SK-N-SH (cell line): ENCODE measurements at regions not wholly inside any gene's neighbourhood (a gene's known extent, or its start where the extent isn't known, plus 50 kb on each side); places are given as distances from the start of the nearest gene placed in this dataset.
A peak's percentile ranks its signal among the peaks of the same experiment; 100 is the strongest.

Experiments
- CTCF ChIA-PET: fragments of 300-600, 350-600 bp; formaldehyde crosslinking; extraction: SDS; loops from one replicate; lab custom pipeline; 2021; lab: Yijun Ruan, JAX
- POLR2A ChIA-PET: fragments of 350-600 bp; sonication (Branson Sonifier 250); formaldehyde crosslinking; extraction: SDS; loops from one replicate; lab custom pipeline; 2020; ENCODE audit warnings: antibody characterized with exemption, inconsistent platforms; lab: Yijun Ruan, JAX
- DNase-seq: peaks from one replicate; pipeline ENCODE4 v3.0.0; 2012
- H2AFZ ChIP-seq: fragments of 200-600 bp; sonication (generic); 2 replicates; pipeline ENCODE4 v1.8.1; 2016; ENCODE audit warnings: antibody characterized with exemption, mild to moderate bottlenecking, low read depth
- H3F3A ChIP-seq: fragments of 200-600 bp; sonication (generic); replicated peaks from 2 replicates; pipeline ENCODE3; 2016; ENCODE audit warnings: antibody characterized with exemption, mild to moderate bottlenecking; ENCODE audit not compliant: insufficient read depth
- H3K27ac ChIP-seq, 2 experiments: fragments of 200-500 bp in 1 of 2; fragments of 200-600 bp in 1 of 2; sonication (Bioruptor generic) in 1 of 2; sonication (generic), shearing (Covaris generic) in 1 of 2; 2 replicates each; pipeline versions ENCODE4 v1.5.1 to v1.6.1; 2014 to 2016; ENCODE audit warnings: low read depth in 2 of 2, inconsistent platforms in 1 of 2, low read length in 1 of 2, mild to moderate bottlenecking in 1 of 2, mixed read lengths in 1 of 2
- H3K27me3 ChIP-seq: fragments of 200-600 bp; sonication (generic), shearing (Covaris generic); 2 replicates; pipeline ENCODE4 v1.6.1; 2016; ENCODE audit warnings: mixed run types; ENCODE audit not compliant: insufficient read depth
- H3K36me3 ChIP-seq, 2 experiments: fragments of 200-500 bp in 1 of 2; fragments of 200-600 bp in 1 of 2; sonication (Bioruptor generic) in 1 of 2; sonication (generic) in 1 of 2; replicated peaks in 1 of 2; 2 replicates each; pipeline versions ENCODE3 to v1.5.1; 2014 to 2016; ENCODE audit warnings: low read length in 1 of 2, mild to moderate bottlenecking in 1 of 2; ENCODE audit not compliant: insufficient read depth in 2 of 2, control insufficient read depth in 1 of 2
- H3K4me1 ChIP-seq, 2 experiments: fragments of 200-500 bp in 1 of 2; fragments of 200-600 bp in 1 of 2; sonication (Bioruptor generic) in 1 of 2; sonication (generic), shearing (Covaris generic) in 1 of 2; 2 replicates each; pipeline versions ENCODE4 v1.5.1 to v1.6.1; 2014 to 2016; ENCODE audit warnings: low read depth in 1 of 2, low read length in 1 of 2, mixed run types in 1 of 2; ENCODE audit not compliant: insufficient read depth in 2 of 2, control insufficient read depth in 1 of 2
- H3K4me2 ChIP-seq: fragments of 200-600 bp; sonication (generic), shearing (Covaris generic); 2 replicates; pipeline ENCODE4 v1.6.1; 2017; ENCODE audit warnings: mixed run types
- H3K4me3 ChIP-seq, 2 experiments: fragments of 200-500 bp in 1 of 2; fragments of 200-600 bp in 1 of 2; sonication (Bioruptor generic) in 1 of 2; sonication (generic), shearing (Covaris generic) in 1 of 2; 2 replicates each; pipeline versions ENCODE4 v1.5.1 to v1.8.1; 2014 to 2016; ENCODE audit warnings: low read depth in 2 of 2, inconsistent platforms in 1 of 2, low read length in 1 of 2, mild to moderate bottlenecking in 1 of 2, mixed read lengths in 1 of 2, moderate library complexity in 1 of 2
- H3K79me2 ChIP-seq: fragments of 200-600 bp; sonication (generic); 2 replicates; pipeline ENCODE4 v1.8.1; 2017; ENCODE audit warnings: mild to moderate bottlenecking; ENCODE audit not compliant: insufficient read depth
- H3K9ac ChIP-seq: fragments of 200-600 bp; sonication (generic); 2 replicates; pipeline ENCODE4 v1.6.1; 2017; ENCODE audit warnings: mixed run types
- H3K9me2 ChIP-seq: fragments of 200-600 bp; sonication (generic); 2 replicates; pipeline ENCODE4 v1.6.1; 2017; ENCODE audit warnings: mixed run types
- H3K9me3 ChIP-seq: fragments of 200-600 bp; sonication (generic); 2 replicates; pipeline ENCODE4 v1.6.1; 2017; ENCODE audit warnings: mixed run types, mild to moderate bottlenecking, moderate library complexity
- H4K20me1 ChIP-seq: fragments of 200-600 bp; sonication (generic); 2 replicates; pipeline ENCODE4 v1.6.1; 2017; ENCODE audit warnings: mild to moderate bottlenecking, mixed run types; ENCODE audit not compliant: insufficient read depth
- EP300 ChIP-seq, 2 experiments: IDR thresholded peaks; 2 replicates each; pipeline versions ENCODE4 v1.4.0 to v1.6.1; 2012; ENCODE audit warnings: borderline replicate concordance in 1 of 2, low read depth in 1 of 2, low read length in 1 of 2
- FOXM1 ChIP-seq: IDR thresholded peaks from 2 replicates; pipeline ENCODE4 v1.4.0; 2012; ENCODE audit warnings: low read depth, mild to moderate bottlenecking
- GATA2 ChIP-seq: sonication (generic); formaldehyde crosslinking; IDR thresholded peaks from 2 replicates; pipeline ENCODE4 v1.5.0; 2020; ENCODE audit warnings: mild to moderate bottlenecking, missing genetic modification reagents
- IRF3 ChIP-seq: fragments of 150-350 bp; IDR thresholded peaks from 2 replicates; pipeline ENCODE4 v1.6.1; 2016; ENCODE audit warnings: mild to moderate bottlenecking, low read depth, low read length
- MEF2A ChIP-seq: IDR thresholded peaks from 2 replicates; pipeline ENCODE4 v1.4.0; 2012; ENCODE audit warnings: low read depth, borderline replicate concordance
- RCOR1 ChIP-seq: fragments of 150-350 bp; IDR thresholded peaks from 2 replicates; pipeline ENCODE4 v1.6.1; 2017; ENCODE audit warnings: antibody characterized with exemption, low read length
- REST ChIP-seq: IDR thresholded peaks from 2 replicates; pipeline ENCODE4 v1.6.1; 2012; ENCODE audit warnings: mild to moderate bottlenecking, low read depth, low read length, moderate library complexity
- WGBS: methylation state at CpG from one replicate; pipeline ENCODE4 v1.1.6; 2017; ENCODE audit warnings: low lambda C conversion rate; 5-methylcytosine and 5-hydroxymethylcytosine counted together

- POLR2A ChIA-PET = no interaction called here
- Histone ChIP-seq H2AFZ (no peak overlapping the region), H3K4me3 (no peak overlapping the region), H3K79me2 (no peaks in the 10 kb centered on the region), H3K9me2 (no peaks in the 10 kb centered on the region), H3K27ac (no peak overlapping the region), H4K20me1 (no peaks in the 10 kb centered on the region), H3K4me1 (peaks cover 0 to 8% of the 10 kb centered on the region in 2 experiments; a peak in 2 of 4 replicates), H3K27me3 (no peaks in the 10 kb centered on the region), H3K9me3 (no peaks in the 10 kb centered on the region), H3K36me3 (no peaks in the 10 kb centered on the region), H3F3A (no peaks in the 10 kb centered on the region), H3K9ac (no peak overlapping the region), H3K4me2 (no peak overlapping the region)
- 75% methylated on average over 2 of the region's 2 CpGs for WGBS
- no peak for TF ChIP-seq MEF2A
- DNase-seq = no peak
- CTCF ChIA-PET = interaction anchor here (0.8 kb wide), 1 partner anchor 235 kb away, joined by 3 read pairs; no protein-coding TSS in a partner anchor
Observed at GRCh38 chr2:181231886-181232621, 225.1 kb upstream of the ITGA4 start.

- H3K36me3 ChIP-seq = no peaks in the 10 kb centered on the region
- H3K4me1 ChIP-seq = peaks cover 0 to 8% of the 10 kb centered on the region in 2 experiments; a peak in 2 of 4 replicates
- no peaks in the 10 kb centered on the region for H3K27me3 ChIP-seq
- H3K4me3 ChIP-seq = no peak overlapping the region
- no peaks in the 10 kb centered on the region for H3K9me3 ChIP-seq
- no peak overlapping the region for H3K9ac ChIP-seq
- no peak overlapping the region; a peak in 1 of 4 replicates for H3K27ac ChIP-seq
- H3K79me2 ChIP-seq = no peaks in the 10 kb centered on the region
- peak in 1 of 2 experiments; percentile 23; a peak in 1 of 4 replicates for TF ChIP-seq EP300 (IDR thresholded peaks at IDR 0.05; ENCODE audit: borderline replicate concordance in 1 of 2, low read depth in 1 of 2, low read length in 1 of 2)
- no peak for TF ChIP-seq IRF3
- no peak for TF ChIP-seq FOXM1
- 0 out of 2 replicates have a peak, but pooled peaks have one; percentile 25 for TF ChIP-seq GATA2 (CRISPR knock-in tag)
- TF ChIP-seq RCOR1 = peak; percentile 50; the same call in 1 of the 2 replicates
- no peak for TF ChIP-seq REST
- no peak overlapping the region for H3K4me2 ChIP-seq
- H3K9me2 ChIP-seq = no peaks in the 10 kb centered on the region
- H4K20me1 ChIP-seq = no peaks in the 10 kb centered on the region
- DNase-seq = no peak
- no peak overlapping the region for H2AFZ ChIP-seq
- CTCF ChIA-PET = interaction anchor here (0.7 kb wide), 1 partner anchor 10 kb away, joined by 4 read pairs; no protein-coding TSS in a partner anchor
- no peaks in the 10 kb centered on the region for H3F3A ChIP-seq
- POLR2A ChIA-PET = no interaction called here
- 69% methylated on average over 1 of the region's 1 CpG for WGBS
Observed at GRCh38 chr2:181234487-181234891, 222.7 kb upstream of the ITGA4 start.
